Type B pancreatic cell (in vitro differentiated cells): ENCODE measurements at regions not wholly inside any gene's neighbourhood (a gene's known extent, or its start where the extent isn't known, plus 50 kb on each side); places are given as distances from the start of the nearest gene placed in this dataset.
A peak's percentile ranks its signal among the peaks of the same experiment; 100 is the strongest.

Experiments
- DNase-seq: peaks from one replicate; pipeline ENCODE4 v3.0.0; 2021; ENCODE audit warnings: mixed read lengths; ENCODE audit not compliant: unreplicated experiment; ENCODE audit errors: extremely low spot score
- H3K27ac Mint-ChIP-seq: 2 replicates; pipeline ENCODE4 v1.8.0; 2021; ENCODE audit warnings: mild to moderate bottlenecking, mixed read lengths
- H3K27me3 Mint-ChIP-seq: 2 replicates; pipeline ENCODE4 v1.8.0; 2021; ENCODE audit warnings: mixed read lengths
- H3K36me3 Mint-ChIP-seq: 2 replicates; pipeline ENCODE4 v1.8.0; 2021; ENCODE audit warnings: mixed read lengths
- H3K4me1 Mint-ChIP-seq: one replicate; pipeline ENCODE4 v1.8.0; 2021; ENCODE audit warnings: mixed read lengths; ENCODE audit not compliant: unreplicated experiment
- H3K4me3 Mint-ChIP-seq: 2 replicates; pipeline ENCODE4 v1.8.0; 2021; ENCODE audit warnings: mild to moderate bottlenecking, mixed read lengths
- H3K9me3 Mint-ChIP-seq: 2 replicates; pipeline ENCODE4 v1.8.0; 2021; ENCODE audit warnings: mixed read lengths
- CTCF ChIP-seq: fragments of 200-600 bp; sonication (generic); conservative IDR thresholded peaks from 2 replicates; pipeline ENCODE4 v1.5.0; 2021; ENCODE audit warnings: antibody characterized with exemption, mild to moderate bottlenecking

- Mint-ChIP-seq H3K27ac (peak overlapping the region; percentile 9), H3K4me1 (peaks cover 4% of the 10 kb centered on the region), H3K9me3 (no peaks in the 10 kb centered on the region), H3K4me3 (no peak overlapping the region), H3K36me3 (no peaks in the 10 kb centered on the region), H3K27me3 (no peaks in the 10 kb centered on the region)
- TF ChIP-seq CTCF: no peak
- DNase-seq: no peak
Measured at GRCh38 chrX:45900766-45901615, 644.2 kb downstream of the ZNF674 start.

- no peaks in the 10 kb centered on the region for H3K9me3 Mint-ChIP-seq
- no peak for TF ChIP-seq CTCF
- no peak overlapping the region for H3K27ac Mint-ChIP-seq
- no peaks in the 10 kb centered on the region for H3K36me3 Mint-ChIP-seq
- H3K27me3 Mint-ChIP-seq: no peaks in the 10 kb centered on the region
- no peaks in the 10 kb centered on the region for H3K4me1 Mint-ChIP-seq
- no peak overlapping the region for H3K4me3 Mint-ChIP-seq
- DNase-seq: no peak
Measured at GRCh38 chrX:45894864-45895645, 650.2 kb downstream of the ZNF674 start.

- TF ChIP-seq CTCF: no peak
- no peak for DNase-seq
- Mint-ChIP-seq H3K27me3 (no peaks in the 10 kb centered on the region), H3K4me3 (no peak overlapping the region), H3K27ac (no peak overlapping the region), H3K9me3 (peaks cover 4% of the 10 kb centered on the region), H3K4me1 (no peaks in the 10 kb centered on the region), H3K36me3 (no peaks in the 10 kb centered on the region)
Measured at GRCh38 chrX:45889471-45889870, 655.8 kb downstream of the ZNF674 start.

GRCh38 chrX:45888518-45888917 lies 656.7 kb downstream of the ZNF674 start:
- DNase-seq: no peak
- H3K4me3 Mint-ChIP-seq: no peak overlapping the region
- H3K36me3 Mint-ChIP-seq: no peaks in the 10 kb centered on the region
- peaks cover 4% of the 10 kb centered on the region for H3K9me3 Mint-ChIP-seq
- TF ChIP-seq CTCF: no peak
- no peaks in the 10 kb centered on the region for H3K4me1 Mint-ChIP-seq
- H3K27me3 Mint-ChIP-seq: no peaks in the 10 kb centered on the region
- H3K27ac Mint-ChIP-seq: no peak overlapping the region

- Mint-ChIP-seq H3K9me3 (peaks cover 4% of the 10 kb centered on the region), H3K4me1 (no peaks in the 10 kb centered on the region), H3K27me3 (no peaks in the 10 kb centered on the region), H3K4me3 (no peak overlapping the region), H3K27ac (no peak overlapping the region), H3K36me3 (no peaks in the 10 kb centered on the region)
- no peak for TF ChIP-seq CTCF
- DNase-seq: no peak
Measured at GRCh38 chrX:45885931-45886330, 659.3 kb downstream of the ZNF674 start.
